Body of pancreas (tissue), 4 donors: ENCODE measurements at regions not wholly inside any gene's neighbourhood (a gene's known extent, or its start where the extent isn't known, plus 50 kb on each side); places are given as distances from the start of the nearest gene placed in this dataset.

Source experiments
- ATAC-seq: fragments of 150-250 bp; one replicate; pipeline ENCODE4 v1.9.1; 2016
- DNase-seq, 4 donors: peaks; one replicate each; pipeline ENCODE4 v3.0.0-alpha.2; 2019
- H3K27ac ChIP-seq, 4 donors: fragments of 200-600 bp; sonication (generic); 1 replicate in 3 of 4; 2 replicates in 1 of 4; pipeline versions ENCODE4 v1.5.1 to v1.6.1; 2016 to 2019; ENCODE audit warnings: mild to moderate bottlenecking in 1 of 4, mixed read lengths in 1 of 4, moderate library complexity in 1 of 4
- H3K27me3 ChIP-seq, 2 donors: fragments of 200-600 bp; sonication (generic); one replicate each; pipeline ENCODE4 v1.6.0; 2016; ENCODE audit warnings: mild to moderate bottlenecking in 1 of 2
- H3K36me3 ChIP-seq, 2 donors: fragments of 200-600 bp; sonication (generic); replicated peaks in 1 of 2; 2 replicates each; pipeline ENCODE4 v1.5.1; 2016; ENCODE audit warnings: low read depth in 2 of 2; ENCODE audit not compliant: insufficient read depth in 1 of 2
- H3K4me1 ChIP-seq: fragments of 200-600 bp; sonication (generic); one replicate; pipeline ENCODE4 v1.6.0; 2016
- H3K4me3 ChIP-seq, 2 donors: fragments of 200-600 bp; sonication (generic); 1 replicate in 1 of 2; 2 replicates in 1 of 2; pipeline ENCODE4 v1.5.1; 2016 to 2019
- H3K9me3 ChIP-seq, 3 donors: fragments of 200-600 bp; sonication (generic); 1 replicate in 2 of 3; 2 replicates in 1 of 3; pipeline ENCODE4 v1.5.1; 2016
- POLR2A ChIP-seq, 3 donors: fragments of 450-650 bp; IDR thresholded peaks; one replicate each; pipeline ENCODE4 v1.6.1; 2016; ENCODE audit warnings: antibody characterized with exemption in 3 of 3, mild to moderate bottlenecking in 2 of 3
- WGBS, 2 donors: methylation state at CpG; one replicate each; pipeline ENCODE4 v1.1.5; 2017; 5-methylcytosine and 5-hydroxymethylcytosine counted together
- intact Hi-C: fragments of 100-400 bp; cut with DNase I; formaldehyde crosslinking; loops from one replicate; pipeline ENCODE4 v1.15.1; 2023

DNA sequence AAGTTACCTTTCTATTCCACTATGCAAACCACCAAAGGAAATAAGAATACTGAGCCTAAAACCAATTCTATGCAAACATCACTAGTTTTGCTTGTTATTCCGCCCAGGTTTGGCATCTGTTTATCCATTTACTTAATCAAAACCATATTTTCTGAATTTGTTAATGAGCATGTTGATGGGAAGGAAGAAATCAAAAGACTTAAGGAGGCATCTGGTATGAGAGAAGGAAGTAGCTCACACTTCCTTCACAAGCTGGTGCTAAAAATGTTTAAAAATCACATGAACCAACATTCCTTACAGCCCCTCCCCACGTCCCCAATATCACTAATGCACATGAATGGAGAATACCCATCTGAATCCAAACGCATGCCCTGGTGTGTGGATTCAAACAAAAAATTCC, 52.0 kb upstream of the PRKAR2B start:
- Histone ChIP-seq H3K27me3 (no peaks in the 10 kb centered on the region), H3K27ac (no peak overlapping the region), H3K36me3 (no peaks in the 10 kb centered on the region), H3K4me1 (no peaks in the 10 kb centered on the region), H3K9me3 (no peaks in the 10 kb centered on the region), H3K4me3 (no peak overlapping the region)
- intact Hi-C loops: no loop called here
- 64 to 65% methylated on average over 3 of the region's 3 CpGs for WGBS, 2 donors
- no peak for TF ChIP-seq POLR2A (IDR thresholded peaks at IDR 0.05)
- ATAC-seq (no peak), DNase-seq (no peak)
